ENCODE measurements at regions not wholly inside any gene's neighbourhood (a gene's known extent, or its start where the extent isn't known, plus 50 kb on each side); places are given as distances from the start of the nearest gene placed in this dataset.

- no peak for TF ChIP-seq POLR2A (IDR thresholded peaks at IDR 0.05)
- no peak for TF ChIP-seq POLR2AphosphoS5 (IDR thresholded peaks at IDR 0.05)
These were observed 151.5 kb downstream of the WDR11 start for GRCh38 chr10:121002586-121003205.
